Heart right ventricle (tissue), 16 donors: ENCODE measurements at regions not wholly inside any gene's neighbourhood (a gene's known extent, or its start where the extent isn't known, plus 50 kb on each side); places are given as distances from the start of the nearest gene placed in this dataset.

ENCODE experiments used
- ATAC-seq, 8 donors: fragments of 200-7000 bp; cut with Tn5 transposase; one replicate each; pipeline ENCODE4 v1.9.1; 2020; ENCODE audit warnings: mild to moderate bottlenecking in 8 of 8, moderate library complexity in 8 of 8, moderate number of reproducible peaks in 1 of 8
- DNase-seq, 2 donors: peaks; one replicate each; pipeline ENCODE4 v3.0.0-alpha.2; 2020
- H3K27ac ChIP-seq, 10 donors: fragments of 200-600 bp; sonication (generic) in 2 of 10; one replicate each; pipeline versions ENCODE4 v1.5.0 to v1.8.0; 2020 to 2022; ENCODE audit warnings: mild to moderate bottlenecking in 3 of 10
- H3K27me3 ChIP-seq, 7 donors: fragments of 200-600 bp; one replicate each; pipeline ENCODE4 v1.8.0; 2021 to 2022; ENCODE audit warnings: mild to moderate bottlenecking in 2 of 7
- H3K36me3 ChIP-seq, 9 donors: fragments of 200-600 bp; sonication (generic) in 1 of 9; one replicate each; pipeline versions ENCODE4 v1.5.0 to v1.8.0; 2020 to 2022; ENCODE audit warnings: mild to moderate bottlenecking in 2 of 9
- H3K4me1 ChIP-seq, 9 donors: fragments of 200-600 bp; sonication (generic) in 1 of 9; one replicate each; pipeline versions ENCODE4 v1.5.0 to v1.8.0; 2020 to 2022; ENCODE audit warnings: mild to moderate bottlenecking in 4 of 9
- H3K4me3 ChIP-seq, 10 donors: fragments of 200-600 bp; sonication (generic) in 2 of 10; one replicate each; pipeline versions ENCODE4 v1.5.0 to v1.8.0; 2020 to 2022; ENCODE audit warnings: mild to moderate bottlenecking in 7 of 10, moderate library complexity in 2 of 10
- H3K9me3 ChIP-seq, 11 donors: fragments of 200-600 bp in 10 of 11; sonication (generic) in 2 of 11; one replicate each; pipeline versions ENCODE4 v1.5.0 to v1.8.0; 2013 to 2022; ENCODE audit warnings: mild to moderate bottlenecking in 2 of 11, control low read depth in 1 of 11, moderate library complexity in 1 of 11
- WGBS, 2 donors: extraction: QIAGEN DNeasy Blood & Tissue Kit; methylation state at CpG; one replicate each; pipeline ENCODE4 v1.1.7; 2013; ENCODE audit warnings: inconsistent platforms in 1 of 2; 5-methylcytosine and 5-hydroxymethylcytosine counted together
- intact Hi-C, 10 donors: fragments of 100-400 bp; cut with DNase I; formaldehyde crosslinking; loops; one replicate each; pipeline versions ENCODE4 v1.11.1 to v1.14.2; 2022
- TF ChIP-seq, protein P1 (sequence below), 9 donors: fragments of 200-600 bp; sonication (generic) in 2 of 9; IDR thresholded peaks; one replicate each; pipeline versions ENCODE4 v1.5.0 to v1.8.0; 2021 to 2022; ENCODE audit warnings: antibody characterized with exemption in 9 of 9, mild to moderate bottlenecking in 5 of 9, moderate library complexity in 1 of 9
- donor health status: Arrhythmogenic right ventricular cardiomyopathy.
- donor health status: ischemic (EF 13 %, LVEDD 7.1; RV severe dilation, severe dysfunction).
- donor health status: healthy with polysubstance abuse.
- donor health status: DM: no; HTN: yes; CAD: no.
- donor health status: DM: no; HTN: no; CAD: no.
- donor health status: ischemic (EF 25% LVEDD 6.9; RV normal size, moderate dysfunction).
- donor health status: ischemic (EF 25% LVEDD 5.7; RV mildly dilated, moderate dysfunction).
- donor health status: healthy.
- donor health status: DM: yes; HTN: yes; CAD: no.
- donor health status: Ischemic cardiomyopathy.
- donor health status: ischemic (EF 35%, LVEDD 5.7; RV mildly dilated, moderate dysfunction).
- donor health status: nonischemic (EF 11% LVEDD 7.7; RV severe dilation, severe dysfunction).
- donor health status: DM: yes; HTN: yes; CAD: no.
- donor health status: PGD.
- donor health status: ischemic (EF 29% LVEDD 5.4; RV normal size, mild dysfunction).
- donor health status: nonischemic (EF 23%, LVEDD 6.1; RV moderate dilation, normal function).

DNA sequence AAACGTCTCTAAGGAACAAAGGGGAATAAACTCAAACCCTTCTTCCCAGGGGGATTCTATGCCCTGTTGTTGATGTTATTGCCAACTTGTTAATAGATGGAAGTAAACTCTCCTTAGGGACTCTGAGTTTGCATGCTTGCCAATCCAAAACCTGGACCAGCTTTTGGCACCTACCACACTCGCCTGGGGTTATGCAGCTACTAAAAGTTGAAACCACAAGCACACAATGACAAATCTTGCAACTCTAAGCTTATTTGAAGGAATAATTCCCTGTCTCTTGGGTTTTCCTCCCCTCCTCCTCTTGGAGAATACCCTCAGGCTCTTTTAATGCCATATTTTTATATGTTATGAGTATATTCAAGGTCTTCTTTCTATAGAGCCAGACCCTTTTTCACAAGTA lies 484.1 kb downstream of the FBXO15 start:
- DNase-seq (no peak), ATAC-seq (no peak)
- no peaks in the 10 kb centered on the region for H3K4me1 ChIP-seq
- intact Hi-C loops, result no loop called here
- no peaks in the 10 kb centered on the region for H3K27me3 ChIP-seq
- no peak overlapping the region for H3K27ac ChIP-seq
- no peak overlapping the region for H3K4me3 ChIP-seq
- no peaks in the 10 kb centered on the region for H3K36me3 ChIP-seq
- WGBS, 2 donors, result 68 to 70% methylated on average over 2 of the region's 2 CpGs
- peaks cover 0 to 3% (median 0%) of the 10 kb centered on the region in 11 donors for H3K9me3 ChIP-seq
- TF ChIP-seq, protein P1, sequence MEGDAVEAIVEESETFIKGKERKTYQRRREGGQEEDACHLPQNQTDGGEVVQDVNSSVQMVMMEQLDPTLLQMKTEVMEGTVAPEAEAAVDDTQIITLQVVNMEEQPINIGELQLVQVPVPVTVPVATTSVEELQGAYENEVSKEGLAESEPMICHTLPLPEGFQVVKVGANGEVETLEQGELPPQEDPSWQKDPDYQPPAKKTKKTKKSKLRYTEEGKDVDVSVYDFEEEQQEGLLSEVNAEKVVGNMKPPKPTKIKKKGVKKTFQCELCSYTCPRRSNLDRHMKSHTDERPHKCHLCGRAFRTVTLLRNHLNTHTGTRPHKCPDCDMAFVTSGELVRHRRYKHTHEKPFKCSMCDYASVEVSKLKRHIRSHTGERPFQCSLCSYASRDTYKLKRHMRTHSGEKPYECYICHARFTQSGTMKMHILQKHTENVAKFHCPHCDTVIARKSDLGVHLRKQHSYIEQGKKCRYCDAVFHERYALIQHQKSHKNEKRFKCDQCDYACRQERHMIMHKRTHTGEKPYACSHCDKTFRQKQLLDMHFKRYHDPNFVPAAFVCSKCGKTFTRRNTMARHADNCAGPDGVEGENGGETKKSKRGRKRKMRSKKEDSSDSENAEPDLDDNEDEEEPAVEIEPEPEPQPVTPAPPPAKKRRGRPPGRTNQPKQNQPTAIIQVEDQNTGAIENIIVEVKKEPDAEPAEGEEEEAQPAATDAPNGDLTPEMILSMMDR (IDR thresholded peaks at IDR 0.05), result no peak

DNA sequence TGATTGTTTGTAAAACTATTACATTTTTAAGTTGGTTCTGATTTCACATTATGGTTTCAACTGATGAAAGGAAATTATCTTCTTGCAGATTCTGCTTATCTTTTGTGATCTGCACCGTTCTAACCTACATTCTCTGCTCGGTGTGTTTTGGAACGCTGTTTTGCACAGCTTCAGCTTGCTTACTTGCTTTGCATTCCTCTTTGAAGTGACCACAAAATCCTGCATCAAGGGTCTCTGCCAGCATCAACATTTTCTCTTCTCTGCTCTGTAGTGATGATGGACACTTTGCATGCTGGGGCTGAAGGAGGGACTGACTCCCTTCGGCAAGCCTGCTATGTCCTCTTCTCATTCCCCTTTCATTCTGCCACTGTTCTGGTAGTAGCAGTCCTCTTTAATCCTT lies 485.2 kb downstream of the FBXO15 start:
- Histone ChIP-seq H3K36me3 (no peaks in the 10 kb centered on the region), H3K27ac (no peak overlapping the region), H3K9me3 (peaks cover 0 to 3% (median 0%) of the 10 kb centered on the region in 11 donors), H3K4me3 (no peak overlapping the region), H3K4me1 (no peaks in the 10 kb centered on the region), H3K27me3 (no peaks in the 10 kb centered on the region)
- ATAC-seq (no peak), DNase-seq (no peak)
- TF ChIP-seq, protein P1 (IDR thresholded peaks at IDR 0.05), result no peak
- intact Hi-C loops, result no loop called here
- WGBS, 2 donors, result 63 to 66% methylated on average over 4 of the region's 4 CpGs

DNA sequence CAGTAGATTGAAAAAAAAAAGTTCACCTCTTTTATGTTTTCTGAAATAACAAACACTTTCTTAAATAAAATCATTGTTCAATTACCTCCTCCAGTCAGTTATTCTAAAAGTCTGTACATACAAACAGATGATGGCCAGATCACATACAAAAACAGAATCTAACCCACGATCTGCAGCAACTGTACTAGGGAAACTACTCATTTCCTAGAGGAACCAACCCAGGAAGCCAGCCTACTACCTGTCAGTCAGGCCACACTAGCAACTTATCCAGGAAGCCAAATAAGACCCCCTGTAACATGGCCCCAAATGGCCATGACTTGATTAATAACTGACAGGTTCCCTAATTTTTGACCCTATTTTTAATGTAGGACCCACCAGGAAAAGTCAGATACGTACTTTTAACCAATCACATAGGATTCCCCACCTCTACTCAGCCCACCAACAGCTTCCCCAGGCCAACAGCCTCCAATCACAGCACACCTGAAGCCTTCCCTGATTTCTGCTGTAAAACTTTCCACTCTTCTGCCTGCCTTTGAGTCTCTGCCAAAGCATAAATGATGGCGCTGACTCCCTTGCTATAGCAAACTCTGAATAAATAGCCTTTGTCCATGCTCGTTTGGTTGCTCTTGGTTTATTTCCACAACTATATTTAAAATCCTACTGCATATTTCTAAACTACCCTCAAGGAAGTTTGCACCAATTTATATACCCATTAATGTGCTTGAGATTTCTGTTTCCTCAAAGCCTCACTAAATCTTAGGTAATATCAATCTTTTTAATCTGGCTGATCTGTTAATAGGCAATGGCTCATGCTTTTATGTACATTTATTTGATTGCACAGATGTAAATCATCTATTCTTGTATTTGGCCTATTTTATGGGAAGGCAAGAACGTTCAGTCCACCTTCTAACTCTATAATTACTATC lies 486.4 kb downstream of the FBXO15 start:
- H3K27ac ChIP-seq, result no peak overlapping the region

DNA sequence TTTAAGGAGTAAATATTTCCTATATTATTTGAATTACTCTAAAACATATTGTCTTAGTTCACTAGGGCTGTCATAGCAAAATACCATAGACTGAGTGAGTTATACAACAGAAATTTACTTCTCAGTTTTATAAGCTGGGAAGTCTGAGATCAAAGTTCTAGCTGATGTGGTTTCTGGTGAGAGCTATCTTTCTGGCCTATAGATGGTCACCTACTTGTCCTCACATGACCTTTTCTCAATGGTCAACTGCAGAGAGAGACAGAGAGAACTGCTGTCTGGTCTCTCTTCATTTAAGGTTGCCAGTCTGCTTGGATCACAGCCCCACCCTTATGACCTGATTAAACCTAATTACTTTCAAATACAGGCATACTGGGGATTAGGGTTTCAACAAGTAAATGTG lies 490.9 kb downstream of the FBXO15 start:
- TF ChIP-seq, protein P1 (IDR thresholded peaks at IDR 0.05), result no peak
- intact Hi-C loops, result no loop called here

More for the DNA sequence above, 486.4 kb downstream of the FBXO15 start:
- Histone ChIP-seq H3K4me1 (no peaks in the 10 kb centered on the region), H3K9me3 (peaks cover 0 to 9% (median 0%) of the 10 kb centered on the region in 11 donors), H3K4me3 (no peak overlapping the region), H3K27me3 (no peaks in the 10 kb centered on the region), H3K36me3 (no peaks in the 10 kb centered on the region)
- DNase-seq, result no peak
- 73 to 81% methylated on average over 5 of the region's 5 CpGs for WGBS, 2 donors
- ATAC-seq, result no peak
- intact Hi-C loops, result no loop called here
- TF ChIP-seq, protein P1 (IDR thresholded peaks at IDR 0.05), result no peak

More for the DNA sequence above, 490.9 kb downstream of the FBXO15 start:
- Histone ChIP-seq H3K27me3 (no peaks in the 10 kb centered on the region), H3K4me1 (no peaks in the 10 kb centered on the region), H3K4me3 (no peak overlapping the region), H3K9me3 (peaks cover 0 to 6% (median 0%) of the 10 kb centered on the region in 11 donors), H3K27ac (no peak overlapping the region), H3K36me3 (no peaks in the 10 kb centered on the region)
- ATAC-seq (no peak), DNase-seq (no peak)
